ENCODE measurements at regions not wholly inside any gene's neighbourhood (a gene's known extent, or its start where the extent isn't known, plus 50 kb on each side); places are given as distances from the start of the nearest gene placed in this dataset.

DNA sequence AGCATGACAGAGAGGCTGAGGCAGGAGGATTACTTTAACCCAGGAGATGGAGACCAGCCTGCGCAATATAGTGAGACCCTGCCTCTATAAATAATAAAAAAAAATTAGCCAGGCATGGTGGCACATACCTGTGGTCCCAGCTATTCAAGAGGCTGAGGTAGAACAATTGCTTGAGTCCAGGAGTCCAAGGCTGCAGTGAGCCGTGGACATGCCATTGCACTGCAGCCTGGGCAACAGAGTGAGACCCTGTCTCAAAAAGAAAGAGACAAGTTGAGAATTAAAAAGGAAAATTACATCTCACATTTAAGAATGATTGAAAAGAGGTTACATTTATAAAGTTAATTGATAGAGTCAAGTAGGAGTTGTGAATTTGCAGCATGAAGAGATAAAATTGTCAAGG is 91.4 kb upstream of the TMPO start:
- TF ChIP-seq FOXP2 (optimal IDR thresholded peaks at IDR 0.05; ENCODE audit: control extremely low read depth, extremely low read length, insufficient read depth) (no peak), EZH2 (IDR thresholded peaks at IDR 0.05) (no peak), POLR2AphosphoS5 (IDR thresholded peaks at IDR 0.05; ENCODE audit: borderline replicate concordance, low read depth, low read length) (no peak)
- no peaks in the 10 kb centered on the region for H3K36me3 ChIP-seq (ENCODE audit: insufficient read depth, low read length)
- no peaks in the 10 kb centered on the region for H3K9me3 ChIP-seq (ENCODE audit: low read depth, low read length)
- no peak for DNase-seq (ENCODE audit: low read depth, low spot score)
- no peak overlapping the region for H3K27ac ChIP-seq
- H3K4me3 ChIP-seq: no peak overlapping the region
- H3K9ac ChIP-seq (ENCODE audit: insufficient read length): no peak overlapping the region

DNA sequence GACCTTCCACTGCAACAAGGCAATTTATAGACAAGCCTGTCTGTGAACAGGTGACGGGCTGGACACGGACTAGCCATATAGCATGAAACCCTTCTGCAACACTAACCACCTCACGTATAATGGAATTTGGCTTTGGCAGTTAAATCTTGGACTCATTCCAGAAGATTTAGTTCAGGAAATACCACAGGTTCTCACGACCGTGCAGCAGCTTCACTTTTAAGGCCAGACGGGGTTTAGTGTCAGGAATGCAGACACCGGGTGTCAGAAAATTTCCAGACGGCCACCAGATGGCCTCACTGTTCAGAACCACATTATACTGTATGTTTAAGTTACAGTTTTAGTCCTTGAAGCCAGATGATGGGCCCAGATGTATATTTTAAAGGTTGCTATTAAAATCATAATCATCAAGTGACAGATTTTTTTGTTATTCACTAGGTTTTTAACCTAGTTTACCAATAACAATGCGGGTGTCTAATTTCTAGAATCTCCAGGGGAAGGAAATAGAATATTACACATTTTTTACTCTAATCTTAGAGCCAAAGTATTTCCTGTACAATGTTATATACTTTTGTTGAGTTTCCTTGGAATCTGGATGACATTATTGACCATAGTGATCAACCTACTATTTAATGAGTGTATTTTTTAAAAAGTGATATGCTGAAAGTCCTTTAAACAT is 90.5 kb upstream of the TMPO start:
- Histone ChIP-seq H3K27ac (no peak overlapping the region), H3K9ac (ENCODE audit: insufficient read length) (no peak overlapping the region), H3K4me3 (peak overlapping the region; percentile 5; the same call in 1 of the 2 replicates), H3K9me3 (ENCODE audit: low read depth, low read length) (no peaks in the 10 kb centered on the region), H3K36me3 (ENCODE audit: insufficient read depth, low read length) (no peaks in the 10 kb centered on the region)
- TF ChIP-seq POLR2AphosphoS5 (IDR thresholded peaks at IDR 0.05; ENCODE audit: borderline replicate concordance, low read depth, low read length): no peak
- no peak for TF ChIP-seq FOXP2 (optimal IDR thresholded peaks at IDR 0.05; ENCODE audit: control extremely low read depth, extremely low read length, insufficient read depth)
- TF ChIP-seq EZH2 (IDR thresholded peaks at IDR 0.05): no peak
- DNase-seq (ENCODE audit: low read depth, low spot score): peak; percentile 70

DNA sequence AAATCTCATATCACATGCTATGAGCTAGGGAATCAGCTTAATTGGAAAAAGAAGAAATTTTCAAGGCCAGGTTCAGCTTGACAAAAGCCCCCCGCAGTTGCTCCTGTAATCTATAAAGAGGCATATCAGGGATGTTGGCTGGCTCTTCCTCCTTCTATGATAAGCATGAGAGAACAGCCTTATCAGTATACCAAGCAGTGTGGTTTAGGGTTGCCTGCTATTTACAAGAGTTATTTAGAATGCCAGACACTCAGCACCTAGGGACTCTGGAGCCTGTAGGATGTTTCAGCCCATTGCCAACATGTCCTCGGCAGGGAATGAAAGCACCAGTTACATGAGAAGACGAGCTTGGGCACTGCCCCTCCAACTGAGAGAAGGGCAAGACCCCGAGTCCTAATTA is 89.5 kb upstream of the TMPO start:
- no peak overlapping the region for H3K4me3 ChIP-seq
- H3K27ac ChIP-seq: no peak overlapping the region
- TF ChIP-seq EZH2 (IDR thresholded peaks at IDR 0.05) (no peak), FOXP2 (optimal IDR thresholded peaks at IDR 0.05; ENCODE audit: control extremely low read depth, extremely low read length, insufficient read depth) (no peak), POLR2AphosphoS5 (IDR thresholded peaks at IDR 0.05; ENCODE audit: borderline replicate concordance, low read depth, low read length) (no peak)
- DNase-seq (ENCODE audit: low read depth, low spot score): no peak
- no peak overlapping the region for H3K9ac ChIP-seq (ENCODE audit: insufficient read length)
- no peaks in the 10 kb centered on the region for H3K9me3 ChIP-seq (ENCODE audit: low read depth, low read length)
- H3K36me3 ChIP-seq (ENCODE audit: insufficient read depth, low read length): no peaks in the 10 kb centered on the region

DNA sequence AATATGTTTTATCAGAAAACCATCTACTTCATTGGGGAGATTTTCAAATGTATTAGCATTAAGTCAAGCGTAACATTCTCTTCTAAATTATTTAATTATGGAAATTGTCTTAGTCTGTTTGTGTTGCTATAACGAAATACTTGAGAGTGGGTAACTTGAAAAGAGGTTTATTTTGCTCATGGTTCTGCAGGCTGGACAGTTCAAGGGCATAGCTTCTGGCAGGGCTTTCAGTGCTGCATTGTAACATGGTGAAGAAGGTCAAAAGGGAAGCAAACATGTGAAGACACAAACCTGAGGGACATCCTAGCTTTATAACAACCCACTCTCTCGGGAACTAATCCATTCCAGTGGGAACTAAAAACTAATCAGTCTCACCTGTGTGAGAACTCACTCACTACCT is 84.3 kb upstream of the TMPO start:
- no peak for TF ChIP-seq POLR2AphosphoS5 (IDR thresholded peaks at IDR 0.05; ENCODE audit: borderline replicate concordance, low read depth, low read length)
- no peak for TF ChIP-seq EZH2 (IDR thresholded peaks at IDR 0.05)
- TF ChIP-seq FOXP2 (optimal IDR thresholded peaks at IDR 0.05; ENCODE audit: control extremely low read depth, extremely low read length, insufficient read depth): no peak
- no peaks in the 10 kb centered on the region for H3K36me3 ChIP-seq (ENCODE audit: insufficient read depth, low read length)
- no peak for DNase-seq (ENCODE audit: low read depth, low spot score)
- no peak overlapping the region for H3K4me3 ChIP-seq
- H3K27ac ChIP-seq: no peak overlapping the region
- H3K9me3 ChIP-seq (ENCODE audit: low read depth, low read length): peaks cover 9% of the 10 kb centered on the region; the same call in 1 of the 2 replicates
- H3K9ac ChIP-seq (ENCODE audit: insufficient read length): no peak overlapping the region

DNA sequence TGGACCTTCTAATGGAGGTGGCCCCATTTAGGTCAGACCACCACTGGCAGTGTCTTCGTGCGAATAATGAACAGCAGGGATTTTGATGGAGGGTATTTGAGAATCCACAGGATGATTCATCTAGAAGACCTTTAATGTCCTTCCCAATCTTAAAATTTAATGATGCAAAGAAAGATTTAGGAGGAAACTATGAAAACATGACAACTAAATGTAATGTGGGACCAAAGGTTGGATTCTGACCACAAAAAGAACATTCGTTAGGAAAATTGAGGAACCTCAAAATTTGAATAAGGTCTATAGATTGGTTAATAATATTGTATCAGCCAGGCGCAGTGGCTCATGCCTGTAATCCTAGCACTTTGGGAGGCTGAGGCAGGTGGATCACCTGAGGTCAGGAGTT is 78.2 kb upstream of the TMPO start:
- peaks cover 9% of the 10 kb centered on the region; the same call in 1 of the 2 replicates for H3K9me3 ChIP-seq (ENCODE audit: low read depth, low read length)
- no peak overlapping the region for H3K27ac ChIP-seq
- TF ChIP-seq EZH2 (IDR thresholded peaks at IDR 0.05) (no peak), FOXP2 (optimal IDR thresholded peaks at IDR 0.05; ENCODE audit: control extremely low read depth, extremely low read length, insufficient read depth) (no peak), POLR2AphosphoS5 (IDR thresholded peaks at IDR 0.05; ENCODE audit: borderline replicate concordance, low read depth, low read length) (no peak)
- no peak for DNase-seq (ENCODE audit: low read depth, low spot score)
- no peak overlapping the region for H3K9ac ChIP-seq (ENCODE audit: insufficient read length)
- no peak overlapping the region for H3K4me3 ChIP-seq
- H3K36me3 ChIP-seq (ENCODE audit: insufficient read depth, low read length): no peaks in the 10 kb centered on the region

DNA sequence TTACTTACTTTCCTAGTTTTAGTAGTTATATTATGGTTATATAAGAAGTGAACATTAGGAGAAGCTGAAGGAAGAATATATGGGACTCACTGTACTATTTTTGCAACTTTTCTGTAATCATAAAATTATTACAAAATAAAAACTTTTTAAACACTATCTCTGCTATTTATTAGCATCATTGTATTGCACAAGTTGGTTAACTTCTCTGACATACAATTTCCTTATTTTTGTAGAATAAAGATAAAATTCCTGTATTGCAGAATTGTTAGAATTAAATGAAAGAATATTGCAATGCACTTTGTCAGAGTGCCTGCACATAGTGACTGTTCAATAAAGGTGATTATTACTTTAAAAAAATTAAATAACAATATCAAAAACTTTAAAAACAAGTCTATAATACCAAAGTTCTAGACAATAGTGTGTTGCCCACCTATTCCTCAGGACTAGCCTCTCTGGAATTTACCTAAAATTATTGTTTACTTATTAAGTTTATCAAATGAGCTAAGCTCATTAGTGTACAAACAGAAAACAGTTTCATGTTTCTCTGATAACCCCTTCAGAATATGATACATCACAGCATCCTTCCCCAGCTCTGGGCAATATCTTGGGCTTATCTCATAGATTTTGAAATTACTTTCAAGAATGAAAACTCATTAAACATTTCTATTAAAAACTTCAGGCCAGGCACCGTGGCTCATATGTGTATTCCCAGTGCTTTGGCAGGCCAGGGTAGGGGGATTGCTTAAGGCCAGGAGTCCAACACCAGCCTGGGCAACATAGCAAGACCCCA is 77.4 kb upstream of the TMPO start:
- H3K9ac ChIP-seq (ENCODE audit: insufficient read length): no peak overlapping the region
- no peak for DNase-seq (ENCODE audit: low read depth, low spot score)

DNA sequence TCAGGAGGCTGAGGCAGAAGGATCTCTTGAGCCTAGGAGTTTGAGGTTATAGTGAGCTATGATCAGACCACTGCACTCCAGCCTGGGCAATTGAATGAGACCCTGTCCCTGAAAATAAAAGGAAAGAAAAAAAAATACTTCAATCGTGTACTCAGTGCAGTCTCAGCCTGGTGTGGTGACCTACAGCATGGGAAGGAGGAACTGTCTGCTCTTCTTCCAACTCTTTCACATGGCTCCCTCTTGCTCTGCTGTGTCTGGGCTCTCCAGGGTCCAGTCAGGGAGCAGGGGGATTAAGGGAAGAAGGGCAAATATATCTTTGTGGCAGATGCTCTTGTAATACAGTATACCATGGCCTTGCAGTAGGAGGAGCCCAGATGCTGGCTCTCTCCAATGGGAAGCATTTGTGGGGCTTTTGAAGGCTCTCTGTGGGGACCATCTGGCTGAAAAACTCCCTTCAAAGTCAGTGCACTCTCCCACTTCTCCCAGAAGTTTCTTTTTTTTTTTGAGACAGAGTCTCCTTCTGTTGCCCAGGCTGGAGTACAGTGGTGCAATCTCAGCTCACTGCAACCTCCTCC is 76.6 kb upstream of the TMPO start:
- Histone ChIP-seq H3K9me3 (ENCODE audit: low read depth, low read length) (peaks cover 9% of the 10 kb centered on the region; the same call in 1 of the 2 replicates), H3K27ac (no peak overlapping the region), H3K36me3 (ENCODE audit: insufficient read depth, low read length) (no peaks in the 10 kb centered on the region), H3K4me3 (no peak overlapping the region), H3K9ac (ENCODE audit: insufficient read length) (no peak overlapping the region)
- TF ChIP-seq EZH2 (IDR thresholded peaks at IDR 0.05): no peak
- TF ChIP-seq POLR2AphosphoS5 (IDR thresholded peaks at IDR 0.05; ENCODE audit: borderline replicate concordance, low read depth, low read length): no peak
- TF ChIP-seq FOXP2 (optimal IDR thresholded peaks at IDR 0.05; ENCODE audit: control extremely low read depth, extremely low read length, insufficient read depth): no peak
- no peak for DNase-seq (ENCODE audit: low read depth, low spot score)

More for the DNA sequence above, 77.4 kb upstream of the TMPO start:
- H3K9me3 ChIP-seq (ENCODE audit: low read depth, low read length): peaks cover 9% of the 10 kb centered on the region; the same call in 1 of the 2 replicates
- TF ChIP-seq POLR2AphosphoS5 (IDR thresholded peaks at IDR 0.05; ENCODE audit: borderline replicate concordance, low read depth, low read length) (no peak), FOXP2 (optimal IDR thresholded peaks at IDR 0.05; ENCODE audit: control extremely low read depth, extremely low read length, insufficient read depth) (no peak), EZH2 (IDR thresholded peaks at IDR 0.05) (no peak)
- no peak overlapping the region for H3K4me3 ChIP-seq
- no peaks in the 10 kb centered on the region for H3K36me3 ChIP-seq (ENCODE audit: insufficient read depth, low read length)
- no peak overlapping the region for H3K27ac ChIP-seq

DNA sequence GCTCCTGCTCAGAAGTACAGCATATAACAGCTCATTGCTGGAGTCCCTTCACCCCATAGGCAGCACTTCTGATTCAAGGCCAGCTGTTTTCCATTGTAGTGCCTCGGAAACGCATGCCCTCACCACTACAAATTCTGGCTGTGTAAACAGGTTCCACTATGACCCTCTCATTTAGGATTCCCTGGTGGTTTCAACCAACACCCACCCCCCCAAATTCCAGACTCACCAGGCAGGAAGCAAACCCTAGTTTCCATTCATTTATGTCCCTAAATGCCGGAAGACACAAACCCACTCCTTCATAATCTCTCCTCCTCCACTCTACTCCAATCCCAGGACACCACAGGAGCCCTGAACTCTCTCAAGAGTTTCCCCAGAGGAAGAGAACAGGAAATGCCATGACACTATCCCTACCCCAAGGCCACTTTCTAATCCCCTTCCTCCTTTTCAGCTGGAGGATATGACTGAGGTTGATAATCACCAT is 75.9 kb upstream of the TMPO start:
- no peaks in the 10 kb centered on the region for H3K36me3 ChIP-seq (ENCODE audit: insufficient read depth, low read length)
- no peak for DNase-seq (ENCODE audit: low read depth, low spot score)
- H3K4me3 ChIP-seq: peak overlapping the region; percentile 55
- TF ChIP-seq EZH2 (IDR thresholded peaks at IDR 0.05) (no peak), FOXP2 (optimal IDR thresholded peaks at IDR 0.05; ENCODE audit: control extremely low read depth, extremely low read length, insufficient read depth) (peak; percentile 83), POLR2AphosphoS5 (IDR thresholded peaks at IDR 0.05; ENCODE audit: borderline replicate concordance, low read depth, low read length) (peak; percentile 56; the same call in 1 of the 2 replicates)
- peaks cover 9% of the 10 kb centered on the region; the same call in 1 of the 2 replicates for H3K9me3 ChIP-seq (ENCODE audit: low read depth, low read length)
- H3K27ac ChIP-seq: peak overlapping the region; percentile 83
- H3K9ac ChIP-seq (ENCODE audit: insufficient read length): no peak overlapping the region

All from SK-N-MC (cell line).